ENCODE measurements at regions not wholly inside any gene's neighbourhood (a gene's known extent, or its start where the extent isn't known, plus 50 kb on each side); places are given as distances from the start of the nearest gene placed in this dataset.
"Not testable (repeated sequence)": the region's sequence is repeated elsewhere in the genome, so short reads cannot be mapped to it uniquely, and the experiment has no call there.

DNA sequence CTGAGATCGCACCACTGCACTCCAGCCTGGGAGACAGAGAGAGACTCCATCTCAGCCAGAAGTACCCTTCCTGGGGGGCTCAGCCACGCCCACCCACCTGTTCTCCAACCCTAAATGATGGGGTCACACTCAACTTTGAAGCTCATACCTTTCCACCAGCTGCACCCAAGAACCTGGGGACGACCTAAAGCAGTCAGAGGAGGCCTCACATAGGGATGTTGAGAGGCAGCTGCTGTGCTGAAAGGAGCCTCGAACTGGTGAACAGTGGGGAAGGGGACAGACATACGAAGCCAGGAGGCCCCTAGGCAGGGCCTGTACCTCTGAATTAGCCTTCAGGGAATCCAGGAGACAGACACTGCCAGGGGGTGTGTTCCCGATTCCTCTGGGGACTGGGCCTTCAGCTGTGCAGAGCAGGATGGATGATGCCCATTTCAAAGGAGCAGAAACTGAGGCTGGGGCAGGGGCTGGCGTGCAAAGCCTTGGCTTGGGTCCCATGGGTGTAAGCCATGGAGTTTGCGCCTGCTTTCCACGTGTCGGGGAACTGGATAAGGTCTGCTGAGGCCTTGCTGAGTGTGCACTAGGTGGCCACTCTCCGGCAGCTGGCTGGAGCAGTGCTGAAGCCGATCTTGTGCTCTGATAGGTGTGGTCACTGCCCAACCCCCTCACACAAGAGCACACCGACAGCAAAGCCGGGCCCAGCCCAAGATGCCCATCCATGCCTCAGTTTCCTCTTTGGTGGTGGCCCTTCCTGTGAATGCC lies 130.8 kb downstream of the CPZ start:
- in situ Hi-C loops (cut with MboI; ENCODE audit: low pct_unique_long_range_greater_than_20kb, low sequenced_read_pairs, unreplicated experiment) = no loop called here
- DNase-seq (ENCODE audit: low spot score) = no peak
- TF ChIP-seq, protein P1, sequence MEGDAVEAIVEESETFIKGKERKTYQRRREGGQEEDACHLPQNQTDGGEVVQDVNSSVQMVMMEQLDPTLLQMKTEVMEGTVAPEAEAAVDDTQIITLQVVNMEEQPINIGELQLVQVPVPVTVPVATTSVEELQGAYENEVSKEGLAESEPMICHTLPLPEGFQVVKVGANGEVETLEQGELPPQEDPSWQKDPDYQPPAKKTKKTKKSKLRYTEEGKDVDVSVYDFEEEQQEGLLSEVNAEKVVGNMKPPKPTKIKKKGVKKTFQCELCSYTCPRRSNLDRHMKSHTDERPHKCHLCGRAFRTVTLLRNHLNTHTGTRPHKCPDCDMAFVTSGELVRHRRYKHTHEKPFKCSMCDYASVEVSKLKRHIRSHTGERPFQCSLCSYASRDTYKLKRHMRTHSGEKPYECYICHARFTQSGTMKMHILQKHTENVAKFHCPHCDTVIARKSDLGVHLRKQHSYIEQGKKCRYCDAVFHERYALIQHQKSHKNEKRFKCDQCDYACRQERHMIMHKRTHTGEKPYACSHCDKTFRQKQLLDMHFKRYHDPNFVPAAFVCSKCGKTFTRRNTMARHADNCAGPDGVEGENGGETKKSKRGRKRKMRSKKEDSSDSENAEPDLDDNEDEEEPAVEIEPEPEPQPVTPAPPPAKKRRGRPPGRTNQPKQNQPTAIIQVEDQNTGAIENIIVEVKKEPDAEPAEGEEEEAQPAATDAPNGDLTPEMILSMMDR (IDR thresholded peaks at IDR 0.05; ENCODE audit: extremely low read depth, insufficient read depth, missing control alignments) = no peak

DNA sequence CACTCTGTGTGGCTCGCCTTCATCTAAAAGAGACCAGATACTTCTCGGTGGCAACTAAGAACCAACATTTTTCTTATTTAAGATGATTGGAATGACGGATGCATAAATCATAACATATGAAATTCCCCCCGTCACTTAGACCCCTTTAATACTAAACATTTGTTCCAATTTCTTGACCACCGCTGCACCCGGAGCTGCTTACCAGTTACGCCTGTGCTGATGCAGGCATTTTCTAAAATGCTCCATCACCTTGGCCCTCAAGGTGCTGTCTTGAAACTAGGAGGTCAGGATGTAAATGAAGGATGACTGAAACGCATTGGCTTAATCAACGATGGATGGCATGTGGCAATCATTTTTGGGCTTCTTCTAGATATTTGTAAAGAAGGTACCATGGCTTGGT lies 130.0 kb downstream of the CPZ start:
- in situ Hi-C loops (cut with MboI; ENCODE audit: low pct_unique_long_range_greater_than_20kb, low sequenced_read_pairs, unreplicated experiment) = no loop called here
- TF ChIP-seq, protein P1 (IDR thresholded peaks at IDR 0.05; ENCODE audit: extremely low read depth, insufficient read depth, missing control alignments) = no peak
- DNase-seq (ENCODE audit: low spot score) = no peak

DNA sequence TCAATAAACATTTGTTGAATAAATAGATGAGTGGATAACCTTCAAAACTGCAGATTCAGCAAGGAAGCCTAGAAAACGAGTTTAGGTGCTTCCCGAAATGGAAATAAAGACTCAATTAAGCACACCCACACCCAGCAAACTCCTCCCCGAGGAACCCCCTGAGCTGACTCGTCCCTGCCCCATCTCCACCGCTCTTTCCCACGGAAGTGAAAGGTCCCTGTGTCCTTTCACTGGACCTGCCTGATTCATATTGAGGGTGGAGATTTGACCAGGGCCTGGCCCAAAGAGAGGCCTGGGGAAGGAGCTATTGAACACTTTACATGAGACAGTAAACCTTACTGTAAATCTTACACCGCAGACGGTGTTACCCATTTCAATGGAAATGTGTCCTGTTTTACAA lies 129.1 kb downstream of the CPZ start:
- no peak for DNase-seq (ENCODE audit: low spot score)
- TF ChIP-seq, protein P1 (IDR thresholded peaks at IDR 0.05; ENCODE audit: extremely low read depth, insufficient read depth, missing control alignments) = no peak
- in situ Hi-C loops (cut with MboI; ENCODE audit: low pct_unique_long_range_greater_than_20kb, low sequenced_read_pairs, unreplicated experiment) = no loop called here

DNA sequence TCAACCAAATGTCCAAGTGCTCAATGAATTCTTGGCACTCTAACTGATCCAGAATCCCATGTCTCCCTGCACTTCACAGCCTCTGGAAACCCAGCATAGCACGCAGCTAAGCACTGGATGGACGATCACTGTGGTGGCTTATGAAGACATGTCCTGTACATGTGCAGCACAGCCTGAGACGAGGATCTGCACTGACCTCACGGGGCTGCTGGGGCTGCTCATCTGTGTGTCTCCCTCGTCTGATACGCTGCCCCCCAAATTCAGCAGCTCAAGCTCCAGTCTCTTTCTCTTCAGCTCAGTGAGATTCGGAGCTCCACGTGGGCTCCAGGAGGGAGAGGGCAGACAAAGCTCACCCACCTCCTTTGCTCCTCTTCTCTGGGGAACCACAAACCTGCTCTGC lies 126.9 kb downstream of the CPZ start:
- in situ Hi-C loops (cut with MboI; ENCODE audit: low pct_unique_long_range_greater_than_20kb, low sequenced_read_pairs, unreplicated experiment) = no loop called here
- DNase-seq (ENCODE audit: low spot score) = no peak
- TF ChIP-seq, protein P1 (IDR thresholded peaks at IDR 0.05; ENCODE audit: extremely low read depth, insufficient read depth, missing control alignments) = no peak

DNA sequence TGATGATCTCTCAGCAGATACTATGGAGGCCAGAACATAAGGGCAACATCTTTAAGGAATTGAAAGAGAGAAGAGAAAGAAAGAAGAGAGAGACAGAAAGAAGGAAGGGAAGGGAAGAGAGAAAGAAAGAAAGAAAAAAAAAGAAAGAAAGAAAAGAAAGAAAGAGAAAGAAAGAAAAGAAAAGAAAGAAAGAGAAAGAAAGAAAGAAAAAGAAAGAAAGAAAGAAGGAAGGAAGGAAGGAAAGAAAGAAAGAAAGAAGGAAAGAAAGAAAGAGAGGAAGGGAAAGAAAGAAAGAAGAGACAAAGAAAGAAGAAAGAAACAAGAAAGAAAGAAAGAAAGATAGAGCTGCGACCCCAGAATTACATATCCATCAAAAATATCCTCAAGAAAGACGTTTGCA lies 124.9 kb downstream of the CPZ start:
- in situ Hi-C loops (cut with MboI; ENCODE audit: low pct_unique_long_range_greater_than_20kb, low sequenced_read_pairs, unreplicated experiment); DNase-seq (ENCODE audit: low spot score): not testable (repeated sequence)

DNA sequence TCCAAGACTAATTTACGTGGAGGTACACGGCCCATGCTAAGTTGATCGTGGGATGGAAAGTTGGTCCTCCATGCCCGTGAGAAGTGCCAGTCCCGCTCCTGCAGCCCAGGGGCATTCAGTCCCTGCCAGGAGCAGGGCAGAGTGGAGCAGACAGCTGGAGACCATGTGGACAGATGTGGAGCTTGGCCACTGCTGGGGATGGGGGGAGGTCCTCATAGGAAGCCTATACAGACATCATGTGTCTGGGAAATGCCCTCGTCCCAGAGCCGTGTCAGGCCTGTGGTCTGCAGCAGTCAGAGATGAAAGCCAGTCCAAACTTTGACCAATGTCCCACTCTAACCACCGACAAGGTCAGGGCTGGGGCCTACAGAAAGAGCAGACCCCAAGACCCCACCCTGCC lies 118.4 kb downstream of the CPZ start:
- in situ Hi-C loops (cut with MboI; ENCODE audit: low pct_unique_long_range_greater_than_20kb, low sequenced_read_pairs, unreplicated experiment) = no loop called here
- TF ChIP-seq, protein P1 (IDR thresholded peaks at IDR 0.05; ENCODE audit: extremely low read depth, insufficient read depth, missing control alignments) = no peak
- DNase-seq (ENCODE audit: low spot score) = no peak

DNA sequence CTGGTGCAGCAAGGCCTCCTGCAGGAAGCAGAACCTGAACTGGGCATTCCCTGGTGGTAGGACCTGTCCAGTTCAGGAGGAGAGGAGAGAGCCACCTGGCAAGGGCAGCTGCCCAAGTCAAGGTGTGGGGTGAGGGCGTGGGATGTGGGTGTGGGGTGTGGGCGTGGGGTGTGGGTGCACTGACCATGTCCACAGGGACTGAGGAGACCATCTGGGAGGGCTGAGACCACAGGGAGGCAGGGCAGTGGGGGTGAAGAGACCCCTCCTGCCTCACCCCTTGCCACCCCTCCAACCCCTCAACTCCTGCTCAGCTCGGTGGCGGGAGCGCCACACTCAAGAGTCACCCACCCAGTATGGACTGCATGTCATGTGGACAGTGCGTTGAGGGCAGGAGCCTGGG lies 117.9 kb downstream of the CPZ start:
- in situ Hi-C loops (cut with MboI; ENCODE audit: low pct_unique_long_range_greater_than_20kb, low sequenced_read_pairs, unreplicated experiment) = no loop called here
- TF ChIP-seq, protein P1 (IDR thresholded peaks at IDR 0.05; ENCODE audit: extremely low read depth, insufficient read depth, missing control alignments) = no peak
- DNase-seq (ENCODE audit: low spot score) = no peak

All from GM13977 (cell line).